Stimulated activated naive B cell treated with anti-CD40 and anti-IgM and Interleukin-4, amounts not matched to agents 10 μg/mL and 1 μg/mL and 100 μg/mL, for 72 hours (primary cell): ENCODE measurements at regions not wholly inside any gene's neighbourhood (a gene's known extent, or its start where the extent isn't known, plus 50 kb on each side); places are given as distances from the start of the nearest gene placed in this dataset.

Experiments used
- ATAC-seq, 2 donors: fragments of 150-1000 bp; cut with Tn5 transposase; replicated peaks; 2 replicates each; pipeline ENCODE4 v1.10.0; 2021; ENCODE audit warnings: moderate library complexity in 1 of 2
- DNase-seq: peaks from one replicate; pipeline ENCODE4 v3.0.0; 2021
- H3K27ac Mint-ChIP-seq: one replicate; pipeline ENCODE4 v1.8.0; 2022; ENCODE audit warnings: mild to moderate bottlenecking, mixed read lengths
- H3K27me3 Mint-ChIP-seq, 2 donors: one replicate each; pipeline ENCODE4 v1.8.0; 2022; ENCODE audit warnings: mixed read lengths in 2 of 2
- H3K36me3 Mint-ChIP-seq, 2 donors: one replicate each; pipeline ENCODE4 v1.8.0; 2022; ENCODE audit warnings: mixed read lengths in 2 of 2, mild to moderate bottlenecking in 1 of 2
- H3K4me1 Mint-ChIP-seq, 2 donors: one replicate each; pipeline ENCODE4 v1.8.0; 2022; ENCODE audit warnings: mixed read lengths in 2 of 2, mild to moderate bottlenecking in 1 of 2
- H3K4me3 Mint-ChIP-seq, 2 donors: one replicate each; pipeline ENCODE4 v1.8.0; 2022; ENCODE audit warnings: mild to moderate bottlenecking in 2 of 2, mixed read lengths in 2 of 2, moderate library complexity in 1 of 2
- H3K9me3 Mint-ChIP-seq, 2 donors: one replicate each; pipeline ENCODE4 v1.8.0; 2022; ENCODE audit warnings: mixed read lengths in 2 of 2, mild to moderate bottlenecking in 1 of 2

- ATAC-seq (no peak), DNase-seq (no peak)
- Mint-ChIP-seq H3K9me3 (peaks cover 13 to 18% of the 10 kb centered on the region in 2 donors), H3K27me3 (peaks cover 15 to 19% of the 10 kb centered on the region in 2 donors), H3K4me3 (no peak overlapping the region), H3K36me3 (peaks cover 0 to 6% of the 10 kb centered on the region in 2 donors), H3K27ac (no peak overlapping the region), H3K4me1 (peaks cover under 1 to 1% of the 10 kb centered on the region in 2 donors)
Measured at GRCh38 chr2:226644399-226644865, 155.2 kb downstream of the IRS1 start.

GRCh38 chr2:226643946-226644282 is 155.7 kb downstream of the IRS1 start:
- peaks cover 0 to under 1% of the 10 kb centered on the region in 2 donors for H3K36me3 Mint-ChIP-seq
- H3K27ac Mint-ChIP-seq = no peak overlapping the region
- ATAC-seq (no peak), DNase-seq (no peak)
- H3K27me3 Mint-ChIP-seq = peaks cover 12 to 19% of the 10 kb centered on the region in 2 donors
- no peak overlapping the region for H3K4me3 Mint-ChIP-seq
- peaks cover 0 to 1% of the 10 kb centered on the region in 2 donors for H3K4me1 Mint-ChIP-seq
- H3K9me3 Mint-ChIP-seq = peaks cover 9 to 15% of the 10 kb centered on the region in 2 donors

GRCh38 chr2:226643030-226643945 is 156.3 kb downstream of the IRS1 start:
- H3K9me3 Mint-ChIP-seq = peaks cover 7 to 13% of the 10 kb centered on the region in 2 donors
- H3K4me3 Mint-ChIP-seq = no peak overlapping the region
- no peaks in the 10 kb centered on the region for H3K36me3 Mint-ChIP-seq
- peaks cover 0 to 1% of the 10 kb centered on the region in 2 donors for H3K4me1 Mint-ChIP-seq
- DNase-seq = no peak
- no peak overlapping the region for H3K27ac Mint-ChIP-seq
- no peak for ATAC-seq
- peaks cover 12 to 15% of the 10 kb centered on the region in 2 donors for H3K27me3 Mint-ChIP-seq

GRCh38 chr2:226641008-226641407 is 158.6 kb downstream of the IRS1 start:
- no peak overlapping the region for H3K27ac Mint-ChIP-seq
- peaks cover 20 to 22% of the 10 kb centered on the region in 2 donors for H3K27me3 Mint-ChIP-seq
- ATAC-seq (no peak), DNase-seq (no peak)
- no peaks in the 10 kb centered on the region for H3K36me3 Mint-ChIP-seq
- H3K4me3 Mint-ChIP-seq = no peak overlapping the region
- peaks cover 0 to 1% of the 10 kb centered on the region in 2 donors for H3K4me1 Mint-ChIP-seq
- peaks cover 7 to 13% of the 10 kb centered on the region in 2 donors for H3K9me3 Mint-ChIP-seq

GRCh38 chr2:226640501-226640900 is 159.1 kb downstream of the IRS1 start:
- H3K36me3 Mint-ChIP-seq = no peaks in the 10 kb centered on the region
- no peak for DNase-seq
- H3K9me3 Mint-ChIP-seq = peaks cover 7 to 13% of the 10 kb centered on the region in 2 donors
- H3K4me3 Mint-ChIP-seq = no peak overlapping the region
- no peak overlapping the region for H3K27ac Mint-ChIP-seq
- peaks cover 20 to 23% of the 10 kb centered on the region in 2 donors for H3K27me3 Mint-ChIP-seq
- H3K4me1 Mint-ChIP-seq = peaks cover 0 to 1% of the 10 kb centered on the region in 2 donors
- no peak for ATAC-seq

- H3K4me3 Mint-ChIP-seq = no peak overlapping the region
- peaks cover 23 to 24% of the 10 kb centered on the region in 2 donors for H3K27me3 Mint-ChIP-seq
- no peak for DNase-seq
- no peak for ATAC-seq
- H3K36me3 Mint-ChIP-seq = no peaks in the 10 kb centered on the region
- H3K9me3 Mint-ChIP-seq = peaks cover 7 to 13% of the 10 kb centered on the region in 2 donors
- no peak overlapping the region for H3K27ac Mint-ChIP-seq
- peaks cover 0 to 1% of the 10 kb centered on the region in 2 donors for H3K4me1 Mint-ChIP-seq
Measured at GRCh38 chr2:226639550-226639949, 160.1 kb downstream of the IRS1 start.

- ATAC-seq (no peak), DNase-seq (no peak)
- no peaks in the 10 kb centered on the region for H3K36me3 Mint-ChIP-seq
- H3K4me3 Mint-ChIP-seq = no peak overlapping the region
- H3K4me1 Mint-ChIP-seq = no peaks in the 10 kb centered on the region
- peaks cover 7 to 13% of the 10 kb centered on the region in 2 donors for H3K9me3 Mint-ChIP-seq
- no peak overlapping the region for H3K27ac Mint-ChIP-seq
- H3K27me3 Mint-ChIP-seq = peaks cover 23 to 24% of the 10 kb centered on the region in 2 donors
Measured at GRCh38 chr2:226638576-226638975, 161.0 kb downstream of the IRS1 start.

GRCh38 chr2:226637383-226637782 is 162.2 kb downstream of the IRS1 start:
- peaks cover 23 to 28% of the 10 kb centered on the region in 2 donors for H3K27me3 Mint-ChIP-seq
- no peak overlapping the region for H3K27ac Mint-ChIP-seq
- no peaks in the 10 kb centered on the region for H3K4me1 Mint-ChIP-seq
- DNase-seq = no peak
- H3K9me3 Mint-ChIP-seq = peaks cover 7 to 13% of the 10 kb centered on the region in 2 donors
- no peak overlapping the region for H3K4me3 Mint-ChIP-seq
- H3K36me3 Mint-ChIP-seq = no peaks in the 10 kb centered on the region
- no peak for ATAC-seq

- Mint-ChIP-seq H3K27me3 (peaks cover 24 to 28% of the 10 kb centered on the region in 2 donors), H3K27ac (no peak overlapping the region), H3K36me3 (no peaks in the 10 kb centered on the region), H3K4me3 (no peak overlapping the region), H3K4me1 (no peaks in the 10 kb centered on the region), H3K9me3 (peaks cover 7 to 13% of the 10 kb centered on the region in 2 donors)
- ATAC-seq (no peak), DNase-seq (no peak)
Measured at GRCh38 chr2:226636586-226636985, 163.0 kb downstream of the IRS1 start.

GRCh38 chr2:226634943-226635604 is 164.5 kb downstream of the IRS1 start:
- H3K27ac Mint-ChIP-seq = no peak overlapping the region
- ATAC-seq (no peak), DNase-seq (no peak)
- no peaks in the 10 kb centered on the region for H3K36me3 Mint-ChIP-seq
- no peak overlapping the region for H3K4me3 Mint-ChIP-seq
- H3K27me3 Mint-ChIP-seq = peaks cover 32 to 39% of the 10 kb centered on the region in 2 donors
- H3K4me1 Mint-ChIP-seq = no peaks in the 10 kb centered on the region
- peaks cover 7 to 8% of the 10 kb centered on the region in 2 donors for H3K9me3 Mint-ChIP-seq

- DNase-seq (no peak), ATAC-seq (no peak)
- Mint-ChIP-seq H3K36me3 (no peaks in the 10 kb centered on the region), H3K9me3 (no peaks in the 10 kb centered on the region), H3K27ac (no peak overlapping the region), H3K4me3 (no peak overlapping the region), H3K27me3 (peaks cover 22 to 34% of the 10 kb centered on the region in 2 donors), H3K4me1 (no peaks in the 10 kb centered on the region)
Measured at GRCh38 chr2:226631671-226632070, 167.9 kb downstream of the IRS1 start.

- H3K4me1 Mint-ChIP-seq = no peaks in the 10 kb centered on the region
- ATAC-seq (no peak), DNase-seq (no peak)
Measured at GRCh38 chr2:226631187-226631586, 168.4 kb downstream of the IRS1 start.

GRCh38 chr2:226625946-226626345 is 173.7 kb downstream of the IRS1 start:
- Mint-ChIP-seq H3K4me3 (no peak overlapping the region), H3K36me3 (no peaks in the 10 kb centered on the region), H3K27me3 (peaks cover 13 to 29% of the 10 kb centered on the region in 2 donors), H3K4me1 (no peaks in the 10 kb centered on the region), H3K9me3 (peaks cover 0 to 2% of the 10 kb centered on the region in 2 donors), H3K27ac (no peak overlapping the region)
- DNase-seq = no peak
- no peak for ATAC-seq

More at GRCh38 chr2:226631187-226631586, 168.4 kb downstream of the IRS1 start:
- Mint-ChIP-seq H3K4me3 (no peak overlapping the region), H3K36me3 (no peaks in the 10 kb centered on the region), H3K27me3 (peaks cover 17 to 32% of the 10 kb centered on the region in 2 donors), H3K9me3 (no peaks in the 10 kb centered on the region), H3K27ac (no peak overlapping the region)

- no peaks in the 10 kb centered on the region for H3K36me3 Mint-ChIP-seq
- H3K4me1 Mint-ChIP-seq = no peaks in the 10 kb centered on the region
- H3K4me3 Mint-ChIP-seq = no peak overlapping the region
- no peak overlapping the region for H3K27ac Mint-ChIP-seq
- H3K9me3 Mint-ChIP-seq = peaks cover 0 to 2% of the 10 kb centered on the region in 2 donors
- peaks cover 17 to 36% of the 10 kb centered on the region in 2 donors for H3K27me3 Mint-ChIP-seq
- no peak for DNase-seq
- no peak for ATAC-seq
Measured at GRCh38 chr2:226623587-226624368, 175.8 kb downstream of the IRS1 start.
